ENCODE measurements at regions not wholly inside any gene's neighbourhood (a gene's known extent, or its start where the extent isn't known, plus 50 kb on each side); places are given as distances from the start of the nearest gene placed in this dataset.

- no peak for TF ChIP-seq Cebpa-rat (IDR thresholded peaks at IDR 0.05)
- Histone ChIP-seq H3K27ac (no peak overlapping the region), H3K36me3 (no peaks in the 10 kb centered on the region), H3K27me3 (no peaks in the 10 kb centered on the region), H3K9me3 (replicated peaks in 1 of 11) (peaks cover 0 to 9% (median 0%) of the 10 kb centered on the region in 11 experiments; a peak in 2 of 22 replicates), H3K4me1 (peaks cover 15 to 33% (median 31%) of the 10 kb centered on the region in 10 experiments), H4K20me1 (no peaks in the 10 kb centered on the region), H3K4me2 (peak overlapping the region in 6 of 11 experiments; percentile 13 to 43 (median 32); a peak in 6 of 22 replicates), H3K9ac (no peak overlapping the region), H3K4me3 (no peak overlapping the region)
These were observed 180.8 kb downstream of the SALL1 start for GRCh38 chr16:50970281-50970680.

DNA sequence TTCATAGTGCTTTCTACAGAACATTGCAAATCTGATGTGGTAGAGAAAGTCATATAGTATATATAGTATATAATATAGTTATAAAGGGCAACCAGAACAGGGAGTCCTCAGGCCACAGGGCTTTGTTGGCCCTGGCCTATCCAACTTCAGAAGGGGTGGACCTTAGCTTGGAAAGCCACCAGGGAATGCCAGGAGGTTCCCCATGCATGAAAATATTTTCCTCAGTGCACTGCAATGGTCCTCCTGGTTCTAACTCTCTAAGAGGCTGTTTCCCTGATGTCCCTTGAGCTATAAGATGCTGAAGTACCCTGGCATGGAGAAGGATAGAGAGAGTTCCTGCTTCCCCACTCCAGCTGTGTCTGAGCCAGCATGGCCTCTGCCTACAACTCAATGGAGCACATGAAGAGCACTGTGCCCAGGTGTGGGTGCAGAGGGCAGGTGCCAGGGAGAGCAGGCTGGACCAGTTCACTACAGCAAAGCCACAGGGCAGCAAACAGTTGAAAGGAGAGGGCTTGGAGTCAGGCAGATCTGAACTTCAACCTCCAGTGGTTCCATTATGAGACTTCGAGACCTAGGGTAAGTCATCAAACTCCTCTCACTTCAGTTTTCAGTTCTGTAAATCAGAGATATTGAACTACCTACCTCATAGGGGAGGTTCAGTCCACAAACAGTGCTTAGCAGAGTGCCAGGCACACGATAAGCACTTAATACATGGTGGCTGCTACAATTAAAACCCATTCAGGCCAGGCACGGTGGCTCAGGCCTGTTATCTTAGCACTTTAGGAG lies 183.1 kb downstream of the SALL1 start:
- Histone ChIP-seq H3K4me3 (no peak overlapping the region), H3K27me3 (no peaks in the 10 kb centered on the region), H4K20me1 (no peaks in the 10 kb centered on the region), H3K4me1 (peaks cover 0 to 12% (median 9%) of the 10 kb centered on the region in 10 experiments; a peak in 13 of 20 replicates), H3K4me2 (no peak overlapping the region), H3K9me3 (replicated peaks in 1 of 11) (peaks cover 0 to 9% (median 0%) of the 10 kb centered on the region in 11 experiments; a peak in 2 of 22 replicates), H3K36me3 (no peaks in the 10 kb centered on the region), H3K27ac (no peak overlapping the region), H3K9ac (no peak overlapping the region)
- TF ChIP-seq Cebpa-rat (IDR thresholded peaks at IDR 0.05) = no peak

GRCh38 chr16:50964491-50964890 lies 186.6 kb downstream of the SALL1 start:
- Histone ChIP-seq H4K20me1 (no peaks in the 10 kb centered on the region), H3K4me3 (no peak overlapping the region), H3K4me1 (peaks cover 9 to 31% (median 27%) of the 10 kb centered on the region in 10 experiments), H3K36me3 (no peaks in the 10 kb centered on the region), H3K27ac (no peak overlapping the region), H3K27me3 (no peaks in the 10 kb centered on the region), H3K4me2 (no peak overlapping the region), H3K9me3 (replicated peaks in 1 of 11) (no peaks in the 10 kb centered on the region), H3K9ac (no peak overlapping the region)
- no peak for TF ChIP-seq Cebpa-rat (IDR thresholded peaks at IDR 0.05)

- H4K20me1 ChIP-seq = no peaks in the 10 kb centered on the region
- H3K9ac ChIP-seq = peak overlapping the region in 1 of 11 experiments; percentile 4; a peak in 1 of 22 replicates
- no peaks in the 10 kb centered on the region for H3K27me3 ChIP-seq
- H3K4me2 ChIP-seq = peak overlapping the region in 10 of 11 experiments; percentile 51 to 87 (median 73); a peak in 21 of 22 replicates
- no peaks in the 10 kb centered on the region for H3K36me3 ChIP-seq
- H3K4me1 ChIP-seq = peaks cover 9 to 31% (median 27%) of the 10 kb centered on the region in 10 experiments
- H3K27ac ChIP-seq = peak overlapping the region in 4 of 11 experiments; percentile 55 to 77 (median 58); a peak in 6 of 22 replicates
- H3K9me3 ChIP-seq (replicated peaks in 1 of 11) = no peaks in the 10 kb centered on the region
- no peak overlapping the region for H3K4me3 ChIP-seq
- TF ChIP-seq Cebpa-rat (IDR thresholded peaks at IDR 0.05) = peak in 3 of 11 experiments; percentile 78 to 86 (median 83); a peak in 6 of 22 replicates
These were observed 189.1 kb downstream of the SALL1 start for GRCh38 chr16:50961952-50962351.

DNA sequence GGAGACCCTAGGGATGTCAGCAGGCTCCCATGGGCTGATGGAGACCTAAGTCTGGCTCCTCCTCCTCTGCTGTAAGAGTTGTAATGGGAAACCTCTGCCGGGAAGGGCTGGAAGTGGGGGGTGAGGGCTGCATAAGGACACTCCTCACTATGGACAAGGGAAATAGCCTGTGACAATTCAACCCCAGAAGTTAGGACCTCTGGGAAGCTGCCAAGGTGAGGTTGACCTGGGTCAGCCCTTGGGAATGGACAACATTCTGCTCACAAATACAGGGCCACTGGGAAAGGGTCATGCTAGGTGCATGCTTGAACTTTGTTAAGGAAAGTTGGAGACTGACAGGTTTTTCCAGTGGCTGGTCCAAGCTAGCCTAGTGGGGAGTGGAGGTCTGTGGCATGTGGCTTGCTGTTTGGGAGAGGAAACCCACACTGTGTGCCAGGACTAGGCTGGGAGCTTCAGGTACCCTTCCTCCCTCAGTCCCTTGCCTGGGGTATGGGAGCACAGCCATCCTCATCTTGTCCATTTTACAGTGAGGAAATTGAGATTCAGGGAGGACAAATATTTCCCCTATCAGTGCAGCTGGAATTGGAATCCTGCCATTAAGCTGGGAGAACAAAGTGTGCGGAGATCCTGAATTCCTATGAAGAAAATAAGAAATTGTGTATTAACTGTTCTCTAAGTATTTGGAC lies 190.4 kb downstream of the SALL1 start:
- H3K27ac ChIP-seq = no peak overlapping the region
- no peaks in the 10 kb centered on the region for H4K20me1 ChIP-seq
- H3K9ac ChIP-seq = no peak overlapping the region
- H3K4me2 ChIP-seq = peak overlapping the region in 9 of 11 experiments; percentile 58 to 87 (median 74); a peak in 16 of 22 replicates
- H3K4me3 ChIP-seq = no peak overlapping the region
- TF ChIP-seq Cebpa-rat (IDR thresholded peaks at IDR 0.05) = no peak
- peaks cover 9 to 31% (median 27%) of the 10 kb centered on the region in 10 experiments for H3K4me1 ChIP-seq
- H3K36me3 ChIP-seq = no peaks in the 10 kb centered on the region
- no peaks in the 10 kb centered on the region for H3K9me3 ChIP-seq (replicated peaks in 1 of 11)
- H3K27me3 ChIP-seq = no peaks in the 10 kb centered on the region

GRCh38 chr16:50957056-50957455 lies 194.0 kb downstream of the SALL1 start:
- Histone ChIP-seq H3K9ac (no peak overlapping the region), H3K4me2 (no peak overlapping the region), H3K9me3 (replicated peaks in 1 of 11) (no peaks in the 10 kb centered on the region)

DNA sequence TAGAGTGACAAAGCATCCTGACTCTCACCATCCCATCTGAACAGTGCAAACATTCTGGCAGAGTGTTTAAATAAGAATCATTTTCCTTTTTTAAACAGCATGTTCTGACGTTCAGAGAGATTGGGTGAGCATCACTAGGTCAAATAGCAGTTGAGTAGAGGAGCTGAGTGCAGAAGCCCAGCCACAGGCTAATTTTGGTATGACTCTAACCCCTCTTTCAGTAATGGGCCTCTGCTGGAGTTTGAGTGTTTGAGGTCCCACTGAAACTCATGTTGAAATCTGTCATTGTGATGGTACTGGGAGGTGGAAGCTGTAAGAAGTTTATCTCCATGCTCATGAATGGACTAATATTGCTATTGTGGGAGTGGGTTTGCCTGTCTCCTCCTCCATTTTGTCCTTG lies 194.4 kb downstream of the SALL1 start:
- no peak for TF ChIP-seq Cebpa-rat (IDR thresholded peaks at IDR 0.05)
- Histone ChIP-seq H3K4me3 (no peak overlapping the region), H3K9me3 (replicated peaks in 1 of 11) (no peaks in the 10 kb centered on the region), H3K4me2 (no peak overlapping the region), H4K20me1 (no peaks in the 10 kb centered on the region), H3K27ac (no peak overlapping the region), H3K9ac (no peak overlapping the region), H3K27me3 (no peaks in the 10 kb centered on the region), H3K36me3 (no peaks in the 10 kb centered on the region), H3K4me1 (peaks cover 14 to 32% (median 25%) of the 10 kb centered on the region in 10 experiments)

More at GRCh38 chr16:50957056-50957455, 194.0 kb downstream of the SALL1 start:
- no peak for TF ChIP-seq Cebpa-rat (IDR thresholded peaks at IDR 0.05)
- Histone ChIP-seq H4K20me1 (no peaks in the 10 kb centered on the region), H3K36me3 (no peaks in the 10 kb centered on the region), H3K27ac (no peak overlapping the region), H3K27me3 (no peaks in the 10 kb centered on the region), H3K4me3 (no peak overlapping the region), H3K4me1 (peaks cover 18 to 32% (median 28%) of the 10 kb centered on the region in 10 experiments)

- no peak for TF ChIP-seq Cebpa-rat (IDR thresholded peaks at IDR 0.05)
- Histone ChIP-seq H3K27ac (no peak overlapping the region), H3K4me2 (no peak overlapping the region), H3K36me3 (no peaks in the 10 kb centered on the region), H3K4me1 (peaks cover 12 to 32% (median 24%) of the 10 kb centered on the region in 10 experiments), H3K9ac (no peak overlapping the region), H4K20me1 (no peaks in the 10 kb centered on the region), H3K27me3 (no peaks in the 10 kb centered on the region), H3K4me3 (no peak overlapping the region), H3K9me3 (replicated peaks in 1 of 11) (no peaks in the 10 kb centered on the region)
These were observed 195.8 kb downstream of the SALL1 start for GRCh38 chr16:50955311-50955710.

- Histone ChIP-seq H3K36me3 (no peaks in the 10 kb centered on the region), H3K4me2 (peak overlapping the region in 9 of 11 experiments; percentile 1 to 44 (median 13); a peak in 11 of 22 replicates), H3K9me3 (replicated peaks in 1 of 11) (no peaks in the 10 kb centered on the region), H3K27ac (peak overlapping the region in 2 of 11 experiments; percentile 4 to 14; a peak in 5 of 22 replicates), H3K4me3 (no peak overlapping the region), H4K20me1 (no peaks in the 10 kb centered on the region), H3K27me3 (no peaks in the 10 kb centered on the region), H3K9ac (no peak overlapping the region), H3K4me1 (peaks cover 12 to 32% (median 24%) of the 10 kb centered on the region in 10 experiments)
- TF ChIP-seq Cebpa-rat (IDR thresholded peaks at IDR 0.05) = no peak
These were observed 196.6 kb downstream of the SALL1 start for GRCh38 chr16:50954469-50954868.

All from BLaER1 treated with 17β-estradiol and CSF1 and Interleukin-3, amounts not matched to agents 10 nM and 100 nM (cell line).